HG03280 (cell line): ENCODE measurements at regions not wholly inside any gene's neighbourhood (a gene's known extent, or its start where the extent isn't known, plus 50 kb on each side); places are given as distances from the start of the nearest gene placed in this dataset.
"Not testable (repeated sequence)": the region's sequence is repeated elsewhere in the genome, so short reads cannot be mapped to it uniquely, and the experiment has no call there.

Source experiments
- ATAC-seq: cut with Tn5 transposase; IDR thresholded peaks from one replicate; pipeline ENCODE4 v1.9.1; 2021; ENCODE audit warnings: mild to moderate bottlenecking, moderate library complexity; ENCODE audit not compliant: unreplicated experiment

- ATAC-seq, result not testable (repeated sequence)
Observed at GRCh38 chr10:71106151-71106550, 106.2 kb upstream of the UNC5B start.

- not testable (repeated sequence) for ATAC-seq
Observed at GRCh38 chr10:71107117-71107516, 105.3 kb upstream of the UNC5B start.

DNA sequence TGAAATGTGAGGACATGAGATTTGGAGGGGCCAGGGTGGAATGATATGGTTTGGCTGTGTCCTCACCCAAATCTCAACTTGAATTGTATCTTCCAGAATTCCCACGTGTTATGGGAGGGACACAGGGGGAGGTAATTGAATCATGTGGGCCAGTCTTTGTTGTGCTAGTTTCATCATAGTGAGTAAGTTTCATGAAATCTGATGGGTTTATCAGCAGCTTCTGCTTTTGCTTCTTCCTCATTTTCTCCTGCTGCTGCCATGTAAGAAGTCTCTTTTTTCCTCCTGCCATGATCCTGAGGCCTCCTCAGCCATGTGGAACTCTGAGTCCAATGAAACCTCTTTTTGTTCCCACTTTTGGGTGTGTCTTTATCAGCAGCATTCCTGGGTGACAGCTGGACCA is 104.3 kb upstream of the UNC5B start:
- ATAC-seq, result not testable (repeated sequence)

- no peak for ATAC-seq
Observed at GRCh38 chr10:71112138-71112785, 100.1 kb upstream of the UNC5B start.

- no peak for ATAC-seq
Observed at GRCh38 chr10:71116426-71116825, 95.9 kb upstream of the UNC5B start.

DNA sequence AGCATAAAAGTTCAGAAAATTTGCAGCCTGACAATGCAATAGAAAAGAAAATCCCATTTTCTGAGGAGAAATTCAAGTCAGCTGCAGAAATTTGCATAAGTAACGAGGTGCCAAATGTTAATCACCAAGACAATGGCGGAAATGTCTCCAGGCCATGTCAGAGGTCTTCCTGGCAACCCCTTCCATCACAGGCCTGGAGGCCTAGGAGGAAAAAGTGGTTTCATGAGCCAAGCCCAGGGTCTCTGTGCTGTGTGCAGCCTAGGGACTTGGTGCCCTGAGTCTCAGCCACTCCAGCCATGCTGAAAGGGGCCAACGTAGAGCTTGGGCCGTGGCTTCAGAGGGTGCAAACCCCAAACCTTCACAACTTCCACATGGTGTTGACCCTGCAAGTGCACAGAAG is 94.8 kb upstream of the UNC5B start:
- ATAC-seq, result not testable (repeated sequence)

- no peak for ATAC-seq
Observed at GRCh38 chr10:71123023-71123422, 89.3 kb upstream of the UNC5B start.

DNA sequence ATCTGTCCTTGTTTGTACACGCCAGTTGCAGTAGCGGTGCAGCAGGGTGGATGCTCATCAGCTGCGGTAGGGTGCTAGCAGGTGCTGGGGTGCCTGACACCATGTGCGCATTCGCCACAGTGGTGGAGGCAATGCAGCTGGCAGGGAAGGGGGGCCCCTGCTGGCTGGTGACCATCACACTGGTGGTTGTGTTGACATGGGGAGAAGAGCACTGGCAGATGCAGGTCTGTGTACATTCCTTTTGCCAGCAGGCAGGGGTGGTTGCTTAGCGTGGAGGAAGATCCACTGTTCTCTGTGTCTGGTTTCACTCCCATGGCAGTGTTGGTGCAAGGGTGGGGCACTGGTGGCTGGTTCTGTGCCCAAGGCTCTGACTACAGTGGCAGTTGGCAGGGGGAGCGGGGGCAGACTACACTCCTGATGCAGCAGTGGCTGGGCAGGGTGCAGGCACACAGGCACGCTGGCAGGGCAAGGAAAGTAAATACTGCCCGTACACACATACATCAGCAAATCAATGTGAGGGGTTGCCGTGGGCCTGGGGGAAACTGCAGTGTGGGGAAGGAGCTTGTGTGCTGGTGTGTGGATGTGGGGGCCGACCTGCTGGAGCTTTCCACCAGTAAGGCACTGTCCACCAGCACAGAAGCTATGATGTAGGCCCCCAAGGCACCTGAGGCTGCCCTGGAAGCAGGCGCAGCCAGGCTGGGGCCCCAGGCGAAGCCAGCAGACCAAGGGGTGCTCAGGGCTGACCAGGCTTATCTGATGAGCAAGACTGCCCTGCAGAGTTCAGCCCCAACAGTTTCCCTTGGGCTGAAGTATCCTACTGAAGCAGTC is 87.2 kb upstream of the UNC5B start:
- ATAC-seq, result no peak

DNA sequence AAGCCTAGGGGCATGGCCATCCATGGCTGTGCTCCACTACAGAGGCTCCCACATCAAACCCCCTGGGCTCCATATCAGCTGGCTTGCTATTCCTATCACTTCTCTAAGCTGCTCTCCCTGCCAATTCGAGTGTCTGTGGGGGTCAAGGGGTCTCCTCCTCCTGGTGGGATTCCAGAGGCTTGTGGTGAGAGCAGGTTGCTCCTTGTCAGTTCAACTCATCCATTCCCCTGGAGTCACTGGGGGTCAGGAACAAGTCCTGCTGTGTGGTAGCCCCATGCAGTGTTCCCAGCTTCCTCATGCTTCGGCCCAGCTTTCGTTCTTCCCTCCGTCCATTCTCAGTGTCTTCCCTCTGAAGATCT is 86.6 kb upstream of the UNC5B start:
- no peak for ATAC-seq

DNA sequence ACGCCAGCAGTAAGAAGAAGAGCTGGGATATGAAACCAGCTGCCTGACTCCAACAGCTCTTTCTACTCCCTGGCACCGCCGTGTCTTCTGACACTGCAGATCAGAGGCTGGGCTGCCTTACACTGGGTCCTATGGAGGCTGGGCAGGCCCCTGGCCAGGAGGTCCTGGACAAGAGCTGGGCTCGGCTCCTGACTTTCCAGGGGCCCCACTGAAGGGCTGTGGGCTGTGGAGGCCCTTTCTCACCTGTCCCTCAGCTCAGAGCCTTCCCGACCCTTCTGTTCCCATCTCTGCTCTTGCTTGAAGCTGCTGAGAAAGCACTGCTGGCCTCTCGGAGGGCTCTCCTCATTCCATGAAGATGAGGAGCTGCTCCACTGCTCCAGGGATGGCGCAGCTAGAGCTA is 85.9 kb upstream of the UNC5B start:
- ATAC-seq, result no peak

DNA sequence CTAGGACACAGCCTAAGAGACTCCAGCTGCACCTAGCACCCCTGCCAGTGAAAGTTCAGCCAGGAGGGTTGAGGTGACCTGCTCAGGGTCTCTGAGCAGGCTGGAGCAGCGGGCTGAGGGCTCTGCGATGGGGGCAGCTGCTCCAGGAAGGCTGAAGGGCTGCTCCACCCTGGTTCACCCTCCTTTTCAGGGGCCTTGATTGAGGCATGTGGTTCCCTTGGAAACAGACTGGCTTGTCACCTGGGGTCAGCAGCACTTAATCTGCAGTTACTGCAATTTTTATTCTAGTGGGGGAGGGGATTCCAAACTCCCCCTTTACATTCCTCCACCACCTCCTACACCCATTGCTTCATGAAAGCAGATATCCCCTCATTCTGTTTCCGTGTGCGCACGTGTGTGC is 85.3 kb upstream of the UNC5B start:
- no peak for ATAC-seq

DNA sequence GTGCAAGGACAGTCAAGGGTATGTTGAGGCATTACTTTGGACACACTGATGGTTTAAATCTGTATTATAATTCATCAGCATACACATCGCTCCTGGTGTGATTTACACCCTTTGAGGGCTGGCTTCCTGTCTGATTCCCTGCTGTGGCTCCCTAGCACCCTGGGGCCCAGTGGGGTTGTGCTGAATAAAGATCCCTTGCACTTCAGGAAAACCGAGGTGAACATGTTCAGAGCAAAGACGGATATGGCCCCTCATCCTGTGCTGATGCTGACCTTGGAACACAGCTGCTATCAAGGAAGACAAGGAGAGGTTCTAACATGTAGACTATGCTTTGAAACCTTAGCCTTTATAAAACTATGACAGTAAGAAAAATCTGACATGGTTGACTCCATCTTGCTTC is 84.6 kb upstream of the UNC5B start:
- ATAC-seq, result no peak

GRCh38 chr10:71128311-71128980 is 83.9 kb upstream of the UNC5B start:
- no peak for ATAC-seq

DNA sequence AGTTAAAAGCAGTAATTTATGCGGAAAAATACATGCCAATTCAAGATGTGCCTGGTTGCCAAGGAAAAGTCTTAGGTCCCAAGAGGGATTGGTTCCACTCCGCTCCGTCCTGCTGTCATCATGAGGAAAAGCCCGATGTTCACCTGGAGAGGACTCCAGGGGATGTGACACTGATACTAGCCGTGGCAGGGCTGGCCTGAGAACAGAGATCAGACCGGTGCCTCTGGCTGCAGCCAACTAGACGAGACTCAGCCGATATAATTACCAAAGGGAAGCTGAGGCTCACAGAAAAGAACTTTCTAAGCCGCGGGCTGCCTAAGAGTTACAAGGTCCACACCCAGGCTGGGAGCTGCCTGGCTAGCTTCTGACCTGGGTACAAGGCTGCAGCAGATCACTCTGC is 81.3 kb upstream of the UNC5B start:
- ATAC-seq, result no peak

GRCh38 chr10:71131508-71132088 is 80.8 kb upstream of the UNC5B start:
- ATAC-seq, result no peak

DNA sequence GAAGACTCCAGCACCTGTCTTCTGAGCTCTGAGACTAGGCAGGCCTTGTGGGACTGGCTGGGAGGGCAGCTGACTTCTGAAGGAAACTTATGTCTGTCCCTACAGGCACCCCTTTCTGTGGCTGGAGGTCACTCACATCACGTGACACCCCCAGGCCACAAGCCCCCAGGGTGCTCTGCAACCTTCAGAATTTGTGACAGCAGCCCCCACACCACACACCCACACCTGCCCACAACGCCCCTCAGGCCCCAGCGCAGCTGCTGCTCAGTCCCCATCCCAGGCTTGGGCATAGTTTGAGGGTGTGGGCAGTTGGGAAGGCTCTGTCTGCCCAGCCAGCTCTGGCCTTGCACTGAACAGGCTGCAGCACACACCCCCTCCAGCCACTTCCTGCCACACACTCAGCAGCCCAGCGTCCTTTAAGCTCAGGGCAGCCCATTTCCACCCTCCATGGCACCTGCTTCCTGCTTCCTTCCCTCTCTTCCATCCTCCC is 80.0 kb upstream of the UNC5B start:
- ATAC-seq, result no peak

GRCh38 chr10:71133710-71134686 is 78.4 kb upstream of the UNC5B start:
- ATAC-seq, result no peak

- no peak for ATAC-seq
Observed at GRCh38 chr10:71134732-71135211, 77.6 kb upstream of the UNC5B start.

DNA sequence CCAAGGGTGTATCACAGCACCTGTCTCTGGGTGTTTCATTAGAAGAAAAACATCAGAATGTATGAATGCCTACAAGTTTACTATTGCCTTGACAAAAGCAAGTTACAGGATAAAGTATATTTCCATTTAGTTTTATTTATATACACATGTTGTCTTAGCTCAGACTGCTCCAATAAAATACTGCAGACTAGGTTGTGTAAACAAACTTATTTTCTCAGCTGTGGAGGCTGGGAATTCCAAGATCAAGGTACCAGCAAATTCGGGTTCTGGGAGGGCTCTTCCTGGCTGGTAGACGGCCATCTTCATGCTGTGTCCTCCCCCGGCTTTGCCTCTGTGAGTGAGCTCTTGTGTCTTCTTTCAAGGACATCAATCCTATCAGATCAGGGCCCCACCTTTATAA is 77.1 kb upstream of the UNC5B start:
- ATAC-seq, result no peak

DNA sequence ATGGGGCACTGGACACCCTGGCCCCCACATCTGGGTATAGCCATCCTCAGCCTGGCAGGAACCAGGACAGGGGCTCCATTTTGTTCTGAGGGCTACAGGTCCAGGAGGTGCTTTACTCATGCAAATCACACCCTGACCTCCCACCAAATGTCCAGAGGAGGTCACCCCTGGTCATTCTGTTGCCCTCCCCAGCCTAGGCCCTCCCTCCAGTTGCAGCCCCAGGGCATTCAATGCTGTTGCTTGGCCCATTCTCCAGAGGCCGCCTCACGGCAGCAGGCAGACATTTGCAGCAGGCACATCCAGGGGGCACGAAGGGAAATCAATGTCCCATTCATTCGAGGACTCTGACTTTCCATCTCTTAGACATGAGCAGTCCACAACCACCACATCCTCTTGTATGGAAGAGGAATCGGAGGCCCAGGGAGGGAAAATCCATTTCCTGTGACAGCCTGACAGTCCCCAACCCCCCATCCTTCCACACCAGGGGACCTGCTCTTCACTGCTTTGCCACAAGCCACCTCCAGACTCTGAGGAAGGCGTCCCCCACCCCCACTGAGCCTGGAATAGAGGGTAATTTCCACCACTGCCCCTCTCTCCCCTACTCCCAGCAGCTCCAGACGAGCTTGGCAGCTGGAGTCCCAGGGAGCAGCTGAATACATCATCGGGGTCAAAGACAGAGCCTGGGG is 76.2 kb upstream of the UNC5B start:
- ATAC-seq, result no peak
